Suprapubic skin (tissue), 4 donors: ENCODE measurements at regions not wholly inside any gene's neighbourhood (a gene's known extent, or its start where the extent isn't known, plus 50 kb on each side); places are given as distances from the start of the nearest gene placed in this dataset.

Experiments used
- POLR2A ChIP-seq, 2 donors: fragments of 450-650 bp; IDR thresholded peaks; one replicate each; pipeline ENCODE4 v1.6.1; 2017; ENCODE audit warnings: antibody characterized with exemption in 2 of 2, mild to moderate bottlenecking in 2 of 2, moderate library complexity in 2 of 2
- POLR2AphosphoS5 ChIP-seq, 3 donors: sonication (generic); formaldehyde crosslinking; IDR thresholded peaks; one replicate each; pipeline ENCODE4 v1.6.1; 2017; ENCODE audit warnings: antibody characterized with exemption in 3 of 3
- TF ChIP-seq, protein P1 (sequence below), 2 donors: fragments of 200-600 bp in 1 of 2; fragments of 450-650 bp in 1 of 2; sonication (generic) in 1 of 2; IDR thresholded peaks; one replicate each; pipeline ENCODE4 v1.5.1; 2016 to 2019; ENCODE audit warnings: antibody characterized with exemption in 2 of 2, mild to moderate bottlenecking in 1 of 2, moderate library complexity in 1 of 2

DNA sequence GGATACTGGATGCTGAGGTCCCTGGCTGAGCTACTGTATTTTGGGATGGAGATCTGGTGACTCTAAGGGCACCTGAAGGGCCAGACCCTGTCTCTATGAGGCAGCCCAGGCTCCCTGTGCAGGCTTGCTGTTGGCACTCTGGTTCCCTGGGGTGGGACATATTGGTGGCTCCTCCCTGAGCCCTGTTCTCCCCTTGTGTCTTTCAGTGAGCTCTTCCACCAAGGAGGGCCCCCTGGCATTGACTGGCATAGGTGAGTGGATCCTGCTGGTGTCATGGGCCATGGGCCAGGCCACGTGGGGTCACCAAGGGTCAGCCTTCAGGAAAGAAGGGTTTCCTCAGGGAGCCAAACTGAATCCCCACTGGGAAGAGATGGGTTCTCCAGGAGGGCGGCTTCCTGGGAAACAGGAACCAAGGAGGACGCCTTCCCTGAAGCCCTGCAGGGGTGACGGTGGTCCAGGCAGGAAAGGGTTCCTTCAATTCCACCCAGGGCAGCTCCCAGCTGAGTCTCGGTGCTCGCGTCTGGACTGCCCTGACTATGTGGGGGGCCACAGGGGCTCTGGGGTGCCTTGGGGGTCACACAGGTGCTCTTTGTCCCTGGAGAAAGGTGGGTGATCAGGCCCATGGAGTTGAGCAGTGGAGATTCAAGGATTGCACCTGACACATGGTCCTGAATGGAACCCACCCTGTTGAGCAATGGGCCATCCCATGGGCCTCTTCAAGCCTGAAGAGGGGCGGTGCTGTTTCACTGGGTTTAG is 220.4 kb downstream of the SNRPN start:
- TF ChIP-seq, protein P1, sequence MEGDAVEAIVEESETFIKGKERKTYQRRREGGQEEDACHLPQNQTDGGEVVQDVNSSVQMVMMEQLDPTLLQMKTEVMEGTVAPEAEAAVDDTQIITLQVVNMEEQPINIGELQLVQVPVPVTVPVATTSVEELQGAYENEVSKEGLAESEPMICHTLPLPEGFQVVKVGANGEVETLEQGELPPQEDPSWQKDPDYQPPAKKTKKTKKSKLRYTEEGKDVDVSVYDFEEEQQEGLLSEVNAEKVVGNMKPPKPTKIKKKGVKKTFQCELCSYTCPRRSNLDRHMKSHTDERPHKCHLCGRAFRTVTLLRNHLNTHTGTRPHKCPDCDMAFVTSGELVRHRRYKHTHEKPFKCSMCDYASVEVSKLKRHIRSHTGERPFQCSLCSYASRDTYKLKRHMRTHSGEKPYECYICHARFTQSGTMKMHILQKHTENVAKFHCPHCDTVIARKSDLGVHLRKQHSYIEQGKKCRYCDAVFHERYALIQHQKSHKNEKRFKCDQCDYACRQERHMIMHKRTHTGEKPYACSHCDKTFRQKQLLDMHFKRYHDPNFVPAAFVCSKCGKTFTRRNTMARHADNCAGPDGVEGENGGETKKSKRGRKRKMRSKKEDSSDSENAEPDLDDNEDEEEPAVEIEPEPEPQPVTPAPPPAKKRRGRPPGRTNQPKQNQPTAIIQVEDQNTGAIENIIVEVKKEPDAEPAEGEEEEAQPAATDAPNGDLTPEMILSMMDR (IDR thresholded peaks at IDR 0.05): no peak
- TF ChIP-seq POLR2AphosphoS5 (IDR thresholded peaks at IDR 0.05): no peak
- no peak for TF ChIP-seq POLR2A (IDR thresholded peaks at IDR 0.05)
